HG03196 (cell line): ENCODE measurements at regions not wholly inside any gene's neighbourhood (a gene's known extent, or its start where the extent isn't known, plus 50 kb on each side); places are given as distances from the start of the nearest gene placed in this dataset.

Experiments used
- ATAC-seq: cut with Tn5 transposase; IDR thresholded peaks from one replicate; pipeline ENCODE4 v1.9.1; 2021; ENCODE audit not compliant: unreplicated experiment

DNA sequence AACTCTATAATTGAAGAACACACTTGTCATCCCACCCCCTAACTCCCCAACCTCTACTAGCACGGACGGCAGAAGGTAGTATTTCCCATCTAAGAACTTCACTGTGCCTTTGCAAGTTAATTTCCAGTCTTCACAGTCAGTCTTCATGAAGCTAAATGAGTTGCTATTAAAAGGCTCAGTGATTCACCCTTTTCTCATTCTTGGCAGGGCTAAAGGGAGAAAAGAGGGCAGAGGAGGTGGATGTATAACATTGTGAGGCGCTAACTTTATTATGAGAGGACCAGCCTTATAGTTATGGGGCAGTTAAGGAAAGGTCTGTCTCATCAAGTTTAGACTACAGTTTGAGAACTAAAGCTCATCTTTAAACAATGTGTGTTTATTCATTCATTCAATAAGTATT is 161.0 kb upstream of the S100G start:
- no peak for ATAC-seq

DNA sequence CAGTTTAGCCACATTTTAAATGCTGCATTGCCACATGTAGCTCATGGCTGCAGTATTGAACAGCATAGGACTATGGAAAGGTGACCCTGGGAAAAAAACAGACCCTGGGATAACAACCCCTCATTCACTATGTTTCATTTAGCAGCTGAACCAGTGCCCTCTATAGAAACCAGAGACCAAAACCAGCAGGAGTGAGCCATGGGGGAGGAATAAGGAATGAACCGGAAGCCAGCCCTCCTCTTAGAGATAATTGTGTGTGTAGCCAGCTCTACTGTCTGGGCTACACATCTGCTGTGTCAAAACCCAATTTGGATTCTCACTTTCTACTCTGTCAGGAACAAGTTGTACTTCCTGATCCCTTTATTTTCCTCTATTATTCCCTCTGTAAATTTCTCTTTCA is 158.5 kb upstream of the S100G start:
- ATAC-seq = no peak

DNA sequence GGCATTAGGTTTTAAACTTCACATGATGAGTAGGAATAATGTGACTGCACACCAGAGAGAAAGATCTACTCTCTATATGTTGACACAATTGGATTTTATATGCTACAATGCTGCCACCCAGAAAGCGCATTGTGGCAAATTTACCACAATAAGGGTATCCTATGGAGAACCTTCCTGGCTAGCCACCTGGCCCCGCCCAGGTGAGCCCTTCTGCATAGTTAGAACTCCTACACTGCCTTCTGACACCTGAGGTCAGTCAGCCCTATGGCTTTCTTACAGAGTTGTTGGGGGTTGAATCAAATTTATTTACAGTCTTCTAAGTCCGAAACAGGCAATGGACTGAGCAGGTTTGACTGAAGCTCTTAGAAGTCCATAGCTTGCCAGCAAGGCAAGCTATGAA is 153.8 kb upstream of the S100G start:
- ATAC-seq = no peak

DNA sequence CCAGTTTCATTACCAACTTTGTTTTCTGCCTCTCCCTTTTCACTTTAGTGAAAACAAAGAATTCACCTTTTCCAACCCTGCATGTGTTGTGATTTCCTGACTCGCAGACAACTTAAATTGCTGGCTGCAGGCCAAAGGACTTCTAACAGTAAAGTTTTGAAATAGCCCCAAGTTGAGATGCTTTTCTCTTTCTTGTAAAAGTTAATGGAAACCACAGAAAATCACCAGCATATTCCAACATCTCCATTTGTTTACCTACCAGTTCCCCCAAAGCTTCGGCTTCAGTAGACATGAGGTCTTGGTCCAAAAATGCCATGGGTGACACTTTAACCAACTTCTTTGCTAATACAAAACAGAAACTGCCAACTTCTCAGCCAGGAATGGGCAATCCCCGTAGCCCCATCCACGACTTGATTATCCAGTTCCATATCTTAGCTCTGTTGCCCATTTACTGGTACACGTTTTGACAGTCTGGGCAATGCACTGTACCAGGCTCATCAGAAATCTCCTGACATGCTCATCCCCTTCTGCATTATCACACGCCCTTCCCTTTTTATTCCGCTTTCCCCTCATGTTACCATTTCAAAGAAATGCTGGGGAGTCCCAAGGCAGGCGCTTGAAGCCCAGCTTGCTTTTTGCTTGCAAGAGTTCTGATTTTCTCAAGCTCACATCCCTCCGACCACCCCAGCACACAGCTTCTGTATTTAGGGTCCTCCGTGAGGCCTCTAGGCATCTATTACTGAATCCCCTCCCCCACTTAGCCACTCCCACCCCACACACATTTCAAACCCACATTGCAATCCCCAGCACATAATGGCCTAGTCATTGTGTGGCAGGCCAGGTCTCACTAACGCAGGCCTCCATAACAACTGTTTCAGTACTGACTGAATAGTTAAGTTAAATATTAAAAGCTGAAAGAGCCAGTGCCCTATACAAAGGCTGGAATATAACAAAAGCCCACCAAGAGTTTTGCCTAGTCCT is 137.9 kb upstream of the S100G start:
- ATAC-seq = no peak

DNA sequence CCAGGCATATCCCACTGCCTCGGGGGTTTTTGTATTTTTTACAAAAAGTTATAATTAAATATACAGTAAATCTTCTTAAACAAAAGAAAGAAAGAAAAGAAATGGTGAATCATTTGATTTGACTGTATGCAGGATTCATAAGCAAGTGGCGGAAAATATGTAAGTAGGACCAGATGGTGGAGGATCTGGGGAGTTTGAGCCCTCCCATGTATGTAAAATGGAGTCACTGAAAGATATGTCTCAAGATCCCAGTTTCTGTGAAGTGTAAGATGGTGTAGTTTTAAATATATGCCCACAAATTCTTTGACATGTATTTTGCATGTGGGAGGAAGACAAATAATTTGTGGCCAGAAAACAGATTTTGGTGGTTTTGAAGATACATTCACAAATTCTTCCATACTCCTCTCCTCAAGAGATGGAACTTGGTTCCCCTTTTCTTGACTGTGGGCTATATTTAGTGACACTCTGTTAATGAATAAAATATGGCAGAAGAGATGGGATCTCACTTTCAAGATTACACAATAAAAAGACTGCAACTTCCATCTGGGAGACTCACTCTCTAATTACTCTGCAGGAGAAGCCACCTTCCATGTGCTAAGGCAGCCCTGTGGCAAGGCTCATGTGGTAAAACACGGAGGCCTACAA is 133.6 kb upstream of the S100G start:
- no peak for ATAC-seq

DNA sequence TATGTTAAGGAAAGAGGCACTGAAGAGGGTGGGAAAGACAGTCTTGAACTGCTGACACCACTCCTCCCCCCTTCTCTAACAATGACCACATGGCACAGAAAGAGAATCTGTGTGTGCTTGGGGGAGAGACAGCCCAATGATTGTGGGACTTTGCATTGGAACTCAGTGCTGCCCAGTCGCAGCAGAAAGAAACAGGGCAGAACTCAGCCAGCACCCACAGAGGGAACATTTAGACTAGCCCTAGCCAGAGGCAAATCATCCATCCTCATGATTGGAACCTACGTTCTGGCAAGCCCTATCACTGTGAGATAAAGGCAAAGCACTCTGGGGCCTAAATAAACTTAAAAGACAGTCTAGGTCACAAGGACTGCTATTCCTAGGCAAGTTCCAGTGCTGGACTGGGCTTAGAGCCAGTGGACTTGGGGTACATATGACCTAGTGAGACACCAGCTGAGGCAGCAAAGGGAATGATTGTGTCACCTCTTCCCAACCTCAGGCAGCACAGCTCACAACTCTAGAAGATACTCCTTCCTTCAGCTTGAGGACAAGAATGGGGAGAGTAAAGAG is 132.8 kb upstream of the S100G start:
- no peak for ATAC-seq

DNA sequence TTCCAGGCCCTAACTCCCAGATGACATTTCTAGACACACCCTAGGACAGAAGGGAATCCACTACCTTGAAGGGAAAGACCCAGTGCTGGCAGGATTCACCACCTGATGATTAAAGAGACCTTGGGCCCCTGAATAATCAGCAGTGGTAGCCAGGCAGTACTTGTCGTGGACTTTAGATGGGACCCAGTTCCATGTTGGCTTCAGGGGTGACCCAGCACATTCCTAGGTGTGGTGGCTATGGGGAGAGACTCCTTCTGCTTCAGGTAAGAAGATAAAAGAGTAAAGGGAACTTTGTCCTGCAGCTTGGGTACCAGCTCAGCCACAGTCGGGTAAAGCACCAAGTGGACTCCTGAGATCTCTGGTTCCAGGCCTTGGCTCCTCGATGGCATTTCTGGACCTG is 131.8 kb upstream of the S100G start:
- ATAC-seq = no peak

DNA sequence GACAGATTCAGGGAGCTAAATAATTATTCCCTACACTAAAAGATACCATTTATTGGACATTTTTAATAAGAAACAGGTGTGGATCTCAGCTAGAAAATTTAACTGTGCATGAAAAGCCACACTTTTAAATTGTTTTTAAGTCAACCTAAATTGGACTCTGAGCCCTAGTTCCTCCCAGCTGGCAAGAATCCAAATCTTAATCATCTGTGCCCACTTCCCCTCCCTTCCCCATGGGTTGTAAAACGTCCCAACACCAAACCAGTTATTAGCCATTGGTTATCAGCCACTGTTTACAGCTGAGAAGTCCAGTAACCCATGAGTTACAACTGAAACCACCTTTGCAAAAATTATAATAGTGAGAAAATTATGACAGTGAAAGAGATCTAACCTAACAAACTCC is 125.6 kb upstream of the S100G start:
- ATAC-seq = no peak

DNA sequence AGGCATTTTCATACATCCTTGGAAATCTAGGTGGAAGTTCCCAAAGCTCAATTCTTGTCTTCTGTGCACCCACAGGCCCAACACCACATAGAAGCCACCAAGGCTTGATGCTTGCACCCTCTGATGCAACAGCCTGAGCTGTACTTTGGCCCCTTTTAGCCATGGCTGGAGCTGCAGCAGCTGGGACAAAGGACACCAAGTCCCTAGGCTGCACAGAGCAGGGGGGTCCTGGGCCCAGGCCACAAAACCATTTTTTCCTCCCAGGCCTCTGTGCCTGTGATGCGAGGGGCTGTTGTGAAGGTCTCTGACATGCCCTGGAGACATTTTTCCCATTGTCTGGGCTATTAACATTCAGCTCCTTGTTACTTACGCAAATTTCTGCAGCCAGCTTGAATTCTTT is 124.0 kb upstream of the S100G start:
- ATAC-seq = no peak

DNA sequence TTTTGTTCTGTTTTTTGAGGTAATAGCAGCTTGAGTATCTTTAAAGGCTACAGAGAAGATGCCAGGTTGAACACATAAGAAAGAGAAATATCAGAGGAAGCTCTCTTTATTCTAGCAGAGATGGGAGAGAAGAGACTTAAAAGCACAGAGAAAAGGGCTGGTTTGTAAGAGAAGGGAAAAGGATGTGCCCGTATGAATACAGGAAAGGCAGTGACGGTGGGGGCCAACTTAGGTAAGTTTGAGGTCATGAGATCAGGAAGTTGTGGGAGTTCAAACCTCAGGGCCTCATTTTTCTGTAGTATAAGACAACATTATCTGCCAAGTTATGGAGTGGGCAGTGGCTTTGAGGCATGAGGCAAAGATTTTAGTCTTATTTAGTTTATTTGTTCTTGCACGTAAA is 121.3 kb upstream of the S100G start:
- no peak for ATAC-seq
